Panc1 (cell line): ENCODE measurements at regions not wholly inside any gene's neighbourhood (a gene's known extent, or its start where the extent isn't known, plus 50 kb on each side); places are given as distances from the start of the nearest gene placed in this dataset.

ENCODE experiments used
- ATAC-seq: fragments of 200-7000 bp; cut with Tn5 transposase; 2 replicates; pipeline ENCODE4 v1.9.1; 2020; ENCODE audit warnings: mild to moderate bottlenecking, moderate library complexity
- BruUV-seq: library from RNA; stranded (reverse); fragments of 400-500 nt; replicated peaks from 2 replicates; lab custom pipeline; 2021; lab: Mats Ljungman, UMichigan
- CTCF ChIA-PET: fragments of 300-600 bp; sonication (Branson Sonifier 250); formaldehyde crosslinking; loops from one replicate; lab custom pipeline; 2022; ENCODE audit warnings: antibody characterized with exemption; lab: Charles Lee
- POLR2A ChIA-PET: fragments of 300-600 bp; sonication (Branson Sonifier 250); formaldehyde crosslinking; loops from one replicate; lab custom pipeline; 2022; ENCODE audit warnings: antibody characterized with exemption; lab: Charles Lee
- DNase-seq: peaks from one replicate; pipeline ENCODE4 v3.0.0-alpha.2; 2010; ENCODE audit warnings: low read depth, low spot score
- H3K27ac ChIP-seq: 2 replicates; pipeline ENCODE4 v1.5.1; 2011; ENCODE audit warnings: mild to moderate bottlenecking, low read length, inconsistent platforms
- H3K27me3 ChIP-seq: fragments of 200-500 bp; sonication (Bioruptor generic); 2 replicates; pipeline ENCODE4 v1.6.0; 2014; ENCODE audit warnings: low read length, inconsistent platforms; ENCODE audit not compliant: control insufficient read depth, insufficient read depth
- H3K36me3 ChIP-seq: fragments of 200-500 bp; sonication (Bioruptor generic); 2 replicates; pipeline ENCODE4 v1.5.1; 2014; ENCODE audit warnings: inconsistent platforms, mild to moderate bottlenecking, low read length, moderate library complexity; ENCODE audit not compliant: control insufficient read depth, insufficient read depth
- H3K4me1 ChIP-seq: 2 replicates; pipeline ENCODE4 v1.5.1; 2011; ENCODE audit warnings: inconsistent platforms, mild to moderate bottlenecking, low read length, moderate library complexity; ENCODE audit not compliant: control insufficient read depth, insufficient read depth
- H3K4me3 ChIP-seq, 2 experiments: 2 replicates each; pipeline ENCODE4 v1.5.1; 2011 to 2012; ENCODE audit warnings: low read depth in 2 of 2, low read length in 2 of 2, mild to moderate bottlenecking in 2 of 2, inconsistent platforms in 1 of 2, moderate library complexity in 1 of 2
- H3K9me3 ChIP-seq: fragments of 200-500 bp; sonication (Bioruptor generic); 2 replicates; pipeline ENCODE4 v1.5.1; 2014; ENCODE audit warnings: low read depth, mild to moderate bottlenecking, inconsistent platforms, low read length, moderate library complexity; ENCODE audit not compliant: control insufficient read depth, insufficient read depth
- CTCF ChIP-seq: fragments of 450-650 bp; IDR thresholded peaks from 2 replicates; pipeline ENCODE4 v1.5.1; 2017; ENCODE audit warnings: mild to moderate bottlenecking
- POLR2AphosphoS5 ChIP-seq: IDR thresholded peaks from 2 replicates; pipeline ENCODE4 v1.6.1; 2012; ENCODE audit warnings: mild to moderate bottlenecking, low read depth, low read length, moderate library complexity
- REST ChIP-seq, 2 experiments: IDR thresholded peaks; 2 replicates each; pipeline ENCODE4 v1.6.1; 2011 to 2012; ENCODE audit warnings: low read depth in 2 of 2, control low read depth in 1 of 2, low read length in 1 of 2, mild to moderate bottlenecking in 1 of 2, moderate library complexity in 1 of 2; ENCODE audit not compliant: insufficient read depth in 1 of 2
- SIN3A ChIP-seq: IDR thresholded peaks from 2 replicates; pipeline ENCODE4 v1.6.1; 2012; ENCODE audit warnings: low read depth, mild to moderate bottlenecking, low read length, moderate library complexity, borderline replicate concordance; ENCODE audit not compliant: insufficient read depth
- TCF7L2 ChIP-seq: IDR thresholded peaks from 2 replicates; pipeline ENCODE4 v1.6.1; 2011; ENCODE audit warnings: mild to moderate bottlenecking, low read depth, low read length, inconsistent platforms
- in situ Hi-C: cut with HindIII; loops from 2 replicates; pipeline ENCODE4 v1.10.0; 2016; ENCODE audit warnings: low sequenced_read_pairs, low pct_unique_long_range_greater_than_20kb
- intact Hi-C: fragments of 100-400 bp; cut with micrococcal nuclease; formaldehyde crosslinking; loops from one replicate; pipeline ENCODE4 v1.10.0; 2022; ENCODE audit not compliant: unreplicated experiment

- no TSS peak for BruUV-seq
- CTCF ChIA-PET, result no interaction called here
- DNase-seq, result no peak
- Histone ChIP-seq H3K36me3 (no peaks in the 10 kb centered on the region), H3K9me3 (no peaks in the 10 kb centered on the region), H3K4me1 (no peaks in the 10 kb centered on the region), H3K27ac (no peak overlapping the region), H3K27me3 (no peaks in the 10 kb centered on the region), H3K4me3 (no peak overlapping the region)
- TF ChIP-seq REST (IDR thresholded peaks at IDR 0.05; ENCODE audit: insufficient read depth in 1 of 2, low read depth in 2 of 2, low read length in 1 of 2) (no peak), CTCF (no peak), TCF7L2 (no peak), SIN3A (no peak), POLR2AphosphoS5 (no peak)
- intact Hi-C loops (no loop called here), in situ Hi-C loops (no loop called here)
- POLR2A ChIA-PET, result no interaction called here
- no peak for ATAC-seq
These were observed 149.1 kb downstream of the KIF26A start for GRCh38 chr14:104287301-104288009.

- CTCF ChIA-PET, result no interaction called here
- Histone ChIP-seq H3K27me3 (no peaks in the 10 kb centered on the region), H3K9me3 (no peaks in the 10 kb centered on the region), H3K27ac (no peak overlapping the region), H3K4me1 (no peaks in the 10 kb centered on the region), H3K4me3 (no peak overlapping the region), H3K36me3 (no peaks in the 10 kb centered on the region)
- no peak for ATAC-seq
- no peak for TF ChIP-seq POLR2AphosphoS5
- TF ChIP-seq TCF7L2, result no peak
- TF ChIP-seq SIN3A, result no peak
- no peak for TF ChIP-seq CTCF
- no peak for TF ChIP-seq REST (IDR thresholded peaks at IDR 0.05; ENCODE audit: insufficient read depth in 1 of 2, low read depth in 2 of 2, low read length in 1 of 2)
- in situ Hi-C loops, result no loop called here
- no TSS peak for BruUV-seq
- no peak for DNase-seq
- POLR2A ChIA-PET, result no interaction called here
- intact Hi-C loops, result no loop called here
These were observed 149.9 kb downstream of the KIF26A start for GRCh38 chr14:104288272-104288671.
